GM12875 (cell line): ENCODE measurements at regions not wholly inside any gene's neighbourhood (a gene's known extent, or its start where the extent isn't known, plus 50 kb on each side); places are given as distances from the start of the nearest gene placed in this dataset.

Experiments used
- H3K4me3 ChIP-seq: one replicate; pipeline ENCODE4 v1.5.1; 2011; ENCODE audit warnings: low read depth, low read length, control low read depth
- CTCF ChIP-seq: IDR thresholded peaks from 2 replicates; pipeline ENCODE4 v1.5.1; 2011; ENCODE audit warnings: low read depth, mild to moderate bottlenecking, control low read depth, inconsistent platforms, low read length, moderate library complexity, borderline replicate concordance; ENCODE audit not compliant: insufficient read depth

GRCh38 chr2:173496746-173497145, 142.1 kb downstream of the CDCA7 start:
- no peak for TF ChIP-seq CTCF
- no peak overlapping the region for H3K4me3 ChIP-seq

GRCh38 chr2:173500953-173501352, 146.3 kb downstream of the CDCA7 start:
- no peak overlapping the region for H3K4me3 ChIP-seq

GRCh38 chr2:173502296-173502695, 147.6 kb downstream of the CDCA7 start:
- H3K4me3 ChIP-seq = no peak overlapping the region
- TF ChIP-seq CTCF = no peak

More at GRCh38 chr2:173500953-173501352, 146.3 kb downstream of the CDCA7 start:
- TF ChIP-seq CTCF = no peak

GRCh38 chr2:173511357-173511756, 156.7 kb downstream of the CDCA7 start:
- no peak for TF ChIP-seq CTCF
- no peak overlapping the region for H3K4me3 ChIP-seq

GRCh38 chr2:173511942-173512341, 157.3 kb downstream of the CDCA7 start:
- no peak for TF ChIP-seq CTCF
- H3K4me3 ChIP-seq = no peak overlapping the region

- TF ChIP-seq CTCF = no peak
- H3K4me3 ChIP-seq = no peak overlapping the region
Observed at GRCh38 chr2:173513107-173513727, 158.5 kb downstream of the CDCA7 start.

GRCh38 chr2:173520918-173521317, 166.2 kb downstream of the CDCA7 start:
- H3K4me3 ChIP-seq = no peak overlapping the region
- no peak for TF ChIP-seq CTCF
